Hepatocyte (in vitro differentiated cells): ENCODE measurements at regions not wholly inside any gene's neighbourhood (a gene's known extent, or its start where the extent isn't known, plus 50 kb on each side); places are given as distances from the start of the nearest gene placed in this dataset.

Experiments used
- EZH2phosphoT487 ChIP-seq: fragments of 200-600 bp; sonication (generic); IDR thresholded peaks from one replicate; pipeline ENCODE4 v1.6.1; 2018; ENCODE audit warnings: antibody characterized with exemption, mild to moderate bottlenecking, low read depth, moderate library complexity; ENCODE audit not compliant: unreplicated experiment, severe bottlenecking
- TF ChIP-seq, protein P1 (sequence below): fragments of 200-600 bp; sonication (generic); IDR thresholded peaks from 2 replicates; pipeline ENCODE4 v1.5.1; 2016; ENCODE audit warnings: antibody characterized with exemption, mild to moderate bottlenecking; ENCODE audit not compliant: poor library complexity

DNA sequence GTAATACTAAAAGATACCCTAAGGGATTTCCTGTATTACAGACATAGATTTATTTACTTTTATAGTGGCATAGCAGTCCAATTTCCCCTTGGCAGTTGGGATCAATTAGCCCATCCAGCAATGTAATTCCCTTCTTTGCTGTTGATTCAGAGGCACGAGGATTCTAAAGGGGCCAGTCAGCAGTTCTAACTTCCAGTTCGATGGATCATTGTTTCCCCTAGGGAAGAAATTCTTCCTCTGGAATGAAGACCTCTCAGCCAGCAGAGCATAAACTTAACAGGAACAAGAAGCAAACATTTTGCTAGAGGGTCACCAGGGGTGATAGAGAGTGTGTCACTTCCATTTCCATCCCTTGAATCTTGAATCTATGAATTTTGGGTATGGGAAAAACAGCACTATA lies 395.7 kb upstream of the NOVA1 start:
- TF ChIP-seq, protein P1, sequence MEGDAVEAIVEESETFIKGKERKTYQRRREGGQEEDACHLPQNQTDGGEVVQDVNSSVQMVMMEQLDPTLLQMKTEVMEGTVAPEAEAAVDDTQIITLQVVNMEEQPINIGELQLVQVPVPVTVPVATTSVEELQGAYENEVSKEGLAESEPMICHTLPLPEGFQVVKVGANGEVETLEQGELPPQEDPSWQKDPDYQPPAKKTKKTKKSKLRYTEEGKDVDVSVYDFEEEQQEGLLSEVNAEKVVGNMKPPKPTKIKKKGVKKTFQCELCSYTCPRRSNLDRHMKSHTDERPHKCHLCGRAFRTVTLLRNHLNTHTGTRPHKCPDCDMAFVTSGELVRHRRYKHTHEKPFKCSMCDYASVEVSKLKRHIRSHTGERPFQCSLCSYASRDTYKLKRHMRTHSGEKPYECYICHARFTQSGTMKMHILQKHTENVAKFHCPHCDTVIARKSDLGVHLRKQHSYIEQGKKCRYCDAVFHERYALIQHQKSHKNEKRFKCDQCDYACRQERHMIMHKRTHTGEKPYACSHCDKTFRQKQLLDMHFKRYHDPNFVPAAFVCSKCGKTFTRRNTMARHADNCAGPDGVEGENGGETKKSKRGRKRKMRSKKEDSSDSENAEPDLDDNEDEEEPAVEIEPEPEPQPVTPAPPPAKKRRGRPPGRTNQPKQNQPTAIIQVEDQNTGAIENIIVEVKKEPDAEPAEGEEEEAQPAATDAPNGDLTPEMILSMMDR = no peak
- no peak for TF ChIP-seq EZH2phosphoT487
